Astrocyte of the spinal cord (primary cell): ENCODE measurements at regions not wholly inside any gene's neighbourhood (a gene's known extent, or its start where the extent isn't known, plus 50 kb on each side); places are given as distances from the start of the nearest gene placed in this dataset.

Experiments
- DNase-seq: peaks from one replicate; pipeline ENCODE4 v3.0.0; 2011; ENCODE audit warnings: low read depth, low spot score
- H3K4me3 ChIP-seq: 2 replicates; pipeline ENCODE4 v1.5.1; 2011; ENCODE audit warnings: low read depth, mild to moderate bottlenecking, low read length, moderate library complexity
- in situ Hi-C: cut with HindIII; loops from 2 replicates; pipeline ENCODE4 v1.10.0; 2017; ENCODE audit warnings: low sequenced_read_pairs
- TF ChIP-seq, protein P1 (sequence below): IDR thresholded peaks from 2 replicates; pipeline ENCODE4 v1.5.1; 2012; ENCODE audit warnings: low read depth, mild to moderate bottlenecking, low read length, inconsistent platforms

DNA sequence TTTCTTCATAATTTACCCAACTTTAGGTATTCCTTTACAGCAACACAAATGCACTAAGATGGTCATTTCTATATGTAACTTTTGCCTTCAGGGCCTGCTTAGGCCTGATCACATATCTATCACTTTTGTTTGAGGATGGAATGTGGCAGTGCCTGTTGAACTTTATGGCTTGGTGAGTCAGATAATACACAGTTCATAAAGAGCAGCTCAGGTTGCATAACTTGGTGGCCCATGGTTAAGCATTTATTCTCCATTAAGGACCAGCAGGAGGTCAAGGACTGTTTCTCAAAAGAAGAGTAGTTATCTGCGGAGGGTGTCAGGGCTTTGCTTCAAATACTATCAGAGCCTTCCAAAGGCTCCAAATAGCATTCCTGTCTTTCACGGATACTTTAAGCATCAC lies 124.1 kb upstream of the PDHA2 start:
- H3K4me3 ChIP-seq, result no peak overlapping the region
- in situ Hi-C loops, result no loop called here
- DNase-seq, result no peak
- TF ChIP-seq, protein P1, sequence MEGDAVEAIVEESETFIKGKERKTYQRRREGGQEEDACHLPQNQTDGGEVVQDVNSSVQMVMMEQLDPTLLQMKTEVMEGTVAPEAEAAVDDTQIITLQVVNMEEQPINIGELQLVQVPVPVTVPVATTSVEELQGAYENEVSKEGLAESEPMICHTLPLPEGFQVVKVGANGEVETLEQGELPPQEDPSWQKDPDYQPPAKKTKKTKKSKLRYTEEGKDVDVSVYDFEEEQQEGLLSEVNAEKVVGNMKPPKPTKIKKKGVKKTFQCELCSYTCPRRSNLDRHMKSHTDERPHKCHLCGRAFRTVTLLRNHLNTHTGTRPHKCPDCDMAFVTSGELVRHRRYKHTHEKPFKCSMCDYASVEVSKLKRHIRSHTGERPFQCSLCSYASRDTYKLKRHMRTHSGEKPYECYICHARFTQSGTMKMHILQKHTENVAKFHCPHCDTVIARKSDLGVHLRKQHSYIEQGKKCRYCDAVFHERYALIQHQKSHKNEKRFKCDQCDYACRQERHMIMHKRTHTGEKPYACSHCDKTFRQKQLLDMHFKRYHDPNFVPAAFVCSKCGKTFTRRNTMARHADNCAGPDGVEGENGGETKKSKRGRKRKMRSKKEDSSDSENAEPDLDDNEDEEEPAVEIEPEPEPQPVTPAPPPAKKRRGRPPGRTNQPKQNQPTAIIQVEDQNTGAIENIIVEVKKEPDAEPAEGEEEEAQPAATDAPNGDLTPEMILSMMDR, result no peak

DNA sequence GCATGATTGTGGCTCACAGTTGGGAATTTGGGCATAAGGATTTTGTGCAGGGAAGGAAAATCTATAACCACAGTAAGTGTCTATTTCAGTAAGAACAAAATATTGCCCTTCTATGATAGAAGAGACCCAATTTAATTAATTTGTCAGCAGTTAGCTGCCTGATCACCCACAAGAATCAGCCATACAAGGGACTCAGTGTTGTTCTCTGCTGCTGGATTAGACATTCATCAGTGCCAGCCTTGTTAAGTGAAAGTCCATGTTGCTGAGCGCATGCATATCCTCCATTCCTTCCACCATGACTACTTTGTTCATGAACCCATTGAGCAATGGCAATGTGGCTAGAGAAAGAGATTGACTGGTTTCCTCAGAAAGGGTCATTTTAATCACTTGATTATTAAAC lies 125.3 kb upstream of the PDHA2 start:
- in situ Hi-C loops, result no loop called here
- TF ChIP-seq, protein P1, result no peak
- no peak overlapping the region for H3K4me3 ChIP-seq
- no peak for DNase-seq

- TF ChIP-seq, protein P1, result no peak
- in situ Hi-C loops, result no loop called here
- no peak for DNase-seq
- H3K4me3 ChIP-seq, result no peak overlapping the region
These were observed 134.6 kb upstream of the PDHA2 start for GRCh38 chr4:95705323-95705722.

DNA sequence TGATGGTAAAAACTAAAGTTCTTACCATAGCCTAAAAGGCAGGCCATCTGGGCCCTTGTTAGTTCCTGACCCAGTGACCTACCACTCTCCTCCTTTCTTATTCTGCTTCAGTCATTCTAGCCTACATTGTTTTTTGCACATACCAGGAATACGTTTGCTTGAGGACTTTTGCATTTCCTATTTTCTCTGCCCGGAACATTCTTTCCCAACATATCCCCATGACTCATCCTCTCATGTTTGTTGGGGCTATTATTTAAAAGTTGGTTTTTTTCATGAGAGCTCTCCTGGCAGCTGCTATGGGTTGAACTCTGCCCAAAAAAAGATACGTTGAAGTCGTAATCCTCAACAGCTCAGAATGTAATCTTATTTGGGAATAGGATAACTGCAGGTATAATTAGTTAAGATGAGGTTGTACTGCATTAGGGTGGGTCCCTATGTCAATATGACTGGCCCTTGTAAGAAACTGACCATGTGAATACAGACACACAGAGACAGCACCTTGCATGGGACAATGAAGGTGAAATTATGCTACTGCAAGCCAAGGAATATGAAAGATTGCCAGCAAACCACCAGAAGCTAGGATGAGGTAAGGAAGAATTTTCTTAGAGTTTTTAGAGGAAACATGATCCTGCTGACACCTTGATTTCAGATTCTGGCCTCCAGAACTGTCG lies 138.3 kb upstream of the PDHA2 start:
- peak; percentile 58 for DNase-seq
- TF ChIP-seq, protein P1, result no peak
- H3K4me3 ChIP-seq, result no peak overlapping the region
- in situ Hi-C loops, result no loop called here

GRCh38 chr4:95694411-95694810 lies 145.5 kb upstream of the PDHA2 start:
- H3K4me3 ChIP-seq, result no peak overlapping the region
- in situ Hi-C loops, result no loop called here
- no peak for DNase-seq
- TF ChIP-seq, protein P1, result no peak

- no peak overlapping the region for H3K4me3 ChIP-seq
- peak; percentile 34 for DNase-seq
- TF ChIP-seq, protein P1, result peak; percentile 46
- in situ Hi-C loops, result no loop called here
These were observed 144.8 kb upstream of the UNC5C start for GRCh38 chr4:95693594-95693993.

- TF ChIP-seq, protein P1, result no peak
- no peak overlapping the region for H3K4me3 ChIP-seq
- in situ Hi-C loops, result no loop called here
- DNase-seq, result no peak
These were observed 127.4 kb upstream of the UNC5C start for GRCh38 chr4:95676190-95676589.
